ENCODE measurements at regions not wholly inside any gene's neighbourhood (a gene's known extent, or its start where the extent isn't known, plus 50 kb on each side); places are given as distances from the start of the nearest gene placed in this dataset.

- Histone ChIP-seq H3K4me3 (no peak overlapping the region), H3K36me3 (no peaks in the 10 kb centered on the region), H3K27me3 (no peaks in the 10 kb centered on the region), H3K9me3 (no peaks in the 10 kb centered on the region), H3K4me1 (peaks cover 0 to 13% (median 5%) of the 10 kb centered on the region in 3 donors), H3K27ac (peak overlapping the region in 1 of 4 donors; percentile 17)
- intact Hi-C loops (cut with DNase I): loop anchor here in 1 of 3 donors (10.0 kb wide), 1 partner anchor 53 kb away; no protein-coding TSS in a partner anchor
- 65 to 67% methylated on average over 6 of the region's 6 CpGs for WGBS, 2 donors
- ATAC-seq: peak in 3 of 4 donors; percentile 24 to 54 (median 54)
- FAIRE-seq: no peak
- no peak for DNase-seq
- TF ChIP-seq CTCF (IDR thresholded peaks at IDR 0.05): no peak
Measured at GRCh38 chr9:130768265-130768664, 66.8 kb upstream of the ABL1 start.

GRCh38 chr9:130768891-130769403 lies 66.1 kb upstream of the ABL1 start:
- Histone ChIP-seq H3K4me1 (peaks cover 0 to 13% (median 5%) of the 10 kb centered on the region in 3 donors), H3K4me3 (no peak overlapping the region), H3K36me3 (no peaks in the 10 kb centered on the region), H3K9me3 (no peaks in the 10 kb centered on the region), H3K27me3 (no peaks in the 10 kb centered on the region), H3K27ac (peak overlapping the region in 1 of 4 donors; percentile 17)
- DNase-seq (no peak), FAIRE-seq (no peak), ATAC-seq (no peak)
- WGBS, 2 donors: 29 to 32% methylated on average over 6 of the region's 6 CpGs
- intact Hi-C loops (cut with DNase I): loop anchor here in 1 of 3 donors (10.0 kb wide), 1 partner anchor 54 kb away; no protein-coding TSS in a partner anchor
- no peak for TF ChIP-seq CTCF (IDR thresholded peaks at IDR 0.05)

GRCh38 chr9:130770093-130770492 lies 65.0 kb upstream of the ABL1 start:
- H3K36me3 ChIP-seq: no peaks in the 10 kb centered on the region
- DNase-seq (no peak), FAIRE-seq (no peak), ATAC-seq (no peak)
- H3K4me3 ChIP-seq: no peak overlapping the region
- WGBS, 2 donors: 62 to 98% methylated on average over 3 of the region's 3 CpGs
- intact Hi-C loops (cut with DNase I): loop anchor here in 1 of 3 donors (5.0 kb wide), 1 partner anchor 92 kb away; no protein-coding TSS in a partner anchor
- no peaks in the 10 kb centered on the region for H3K27me3 ChIP-seq
- H3K27ac ChIP-seq: no peak overlapping the region
- no peaks in the 10 kb centered on the region for H3K9me3 ChIP-seq
- H3K4me1 ChIP-seq: peaks cover 0 to 13% (median 5%) of the 10 kb centered on the region in 3 donors
- TF ChIP-seq CTCF (IDR thresholded peaks at IDR 0.05): no peak

GRCh38 chr9:130770679-130771442 lies 64.2 kb upstream of the ABL1 start:
- H3K27me3 ChIP-seq: no peaks in the 10 kb centered on the region
- H3K9me3 ChIP-seq: no peaks in the 10 kb centered on the region
- H3K36me3 ChIP-seq: no peaks in the 10 kb centered on the region
- 56 to 67% methylated on average over 2 of the region's 2 CpGs for WGBS, 2 donors
- no peak overlapping the region for H3K4me3 ChIP-seq
- ATAC-seq (peak; percentile 55 to 86 (median 84)), DNase-seq (no peak), FAIRE-seq (peak; percentile 61)
- peak in 2 of 4 donors; percentile 24 to 28 for TF ChIP-seq CTCF (IDR thresholded peaks at IDR 0.05)
- intact Hi-C loops (cut with DNase I): loop anchor here in 1 of 3 donors (5.0 kb wide), 1 partner anchor 91 kb away; no protein-coding TSS in a partner anchor
- H3K4me1 ChIP-seq: peaks cover 0 to 13% (median 5%) of the 10 kb centered on the region in 3 donors
- H3K27ac ChIP-seq: no peak overlapping the region

Data from pancreas (tissue), 10 donors.